SK-N-MC (cell line): ENCODE measurements at regions not wholly inside any gene's neighbourhood (a gene's known extent, or its start where the extent isn't known, plus 50 kb on each side); places are given as distances from the start of the nearest gene placed in this dataset.

Experiments
- EZH2 ChIP-seq: fragments of 200-600 bp; sonication (generic); IDR thresholded peaks from one replicate; pipeline ENCODE4 v1.6.1; 2017; ENCODE audit warnings: antibody characterized with exemption
- FOXP2 ChIP-seq: optimal IDR thresholded peaks from 2 replicates; pipeline ENCODE3; 2011; ENCODE audit warnings: mild to moderate bottlenecking, moderate library complexity; ENCODE audit not compliant: insufficient read depth; ENCODE audit errors: extremely low read length, control extremely low read depth

DNA sequence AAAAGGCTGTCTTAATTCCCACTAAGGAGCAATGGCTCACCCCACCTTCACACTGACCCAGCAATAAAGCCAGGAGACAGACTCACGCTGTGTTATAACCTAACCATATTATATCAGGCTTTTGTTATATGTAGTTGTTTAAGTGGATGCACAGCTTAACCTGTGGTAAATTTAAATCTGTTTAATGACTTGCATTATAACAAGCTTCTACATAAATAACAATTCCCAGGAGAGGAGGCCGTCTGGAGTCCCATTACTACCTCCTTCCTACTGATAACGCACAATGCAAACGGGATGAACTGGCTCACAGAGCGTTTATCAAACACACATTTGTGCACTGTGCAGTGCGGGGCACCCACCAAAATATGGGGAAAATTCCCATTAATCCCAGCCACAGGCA, 102.1 kb upstream of the MGMT start:
- TF ChIP-seq EZH2 = no peak
- TF ChIP-seq FOXP2 = no peak
